ENCODE measurements at regions not wholly inside any gene's neighbourhood (a gene's known extent, or its start where the extent isn't known, plus 50 kb on each side); places are given as distances from the start of the nearest gene placed in this dataset.

DNA sequence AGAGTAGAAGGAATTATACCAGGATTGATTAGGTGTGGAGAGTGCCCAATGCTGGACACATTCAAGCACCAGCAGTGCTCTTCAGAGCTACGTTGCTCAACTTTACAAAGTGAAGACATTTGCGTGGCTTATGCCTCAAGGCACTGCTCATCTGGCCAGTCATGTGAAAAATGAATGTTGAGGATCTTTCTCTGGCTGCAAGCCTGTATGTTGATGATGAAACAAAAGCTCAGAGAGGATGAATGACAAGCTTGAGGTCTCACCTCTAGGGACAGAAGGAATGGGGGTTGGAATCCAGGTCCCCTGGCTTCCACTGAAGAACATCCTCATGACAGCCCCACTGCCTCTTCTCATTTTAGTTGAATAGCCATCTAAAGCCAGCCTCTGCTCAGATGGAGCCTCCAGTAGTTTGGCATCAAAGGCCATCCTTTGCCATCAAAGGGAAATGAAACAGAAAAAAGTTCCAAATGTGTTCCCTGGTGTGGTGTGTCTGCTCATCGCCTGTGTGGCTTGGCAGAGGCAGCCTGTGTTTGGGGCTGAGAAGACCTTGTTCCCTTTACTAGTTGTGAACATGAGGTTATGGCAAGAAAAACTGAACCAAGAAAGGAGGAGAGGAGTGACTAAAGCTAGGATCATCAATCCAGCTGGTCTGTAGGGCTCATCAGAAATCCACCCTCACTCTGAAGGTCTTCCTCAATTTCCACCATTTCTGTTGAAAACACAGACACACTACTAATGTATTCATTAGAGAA is 114.0 kb upstream of the KL start:
- TF ChIP-seq JUNB (IDR thresholded peaks at IDR 0.05) = no peak
- no peak for TF ChIP-seq BRCA1 (IDR thresholded peaks at IDR 0.05; ENCODE audit: low read depth, low read length)
- no peak for TF ChIP-seq TAF1 (IDR thresholded peaks at IDR 0.05; ENCODE audit: borderline replicate concordance, low read depth, low read length)
- TF ChIP-seq POLR2AphosphoS2 (IDR thresholded peaks at IDR 0.05; ENCODE audit: low read depth, low read length) = no peak
- no peak for TF ChIP-seq EGR1 (IDR thresholded peaks at IDR 0.05; ENCODE audit: borderline replicate concordance in 1 of 2, low read depth in 2 of 2, low read length in 2 of 2)
- TF ChIP-seq, protein P1, sequence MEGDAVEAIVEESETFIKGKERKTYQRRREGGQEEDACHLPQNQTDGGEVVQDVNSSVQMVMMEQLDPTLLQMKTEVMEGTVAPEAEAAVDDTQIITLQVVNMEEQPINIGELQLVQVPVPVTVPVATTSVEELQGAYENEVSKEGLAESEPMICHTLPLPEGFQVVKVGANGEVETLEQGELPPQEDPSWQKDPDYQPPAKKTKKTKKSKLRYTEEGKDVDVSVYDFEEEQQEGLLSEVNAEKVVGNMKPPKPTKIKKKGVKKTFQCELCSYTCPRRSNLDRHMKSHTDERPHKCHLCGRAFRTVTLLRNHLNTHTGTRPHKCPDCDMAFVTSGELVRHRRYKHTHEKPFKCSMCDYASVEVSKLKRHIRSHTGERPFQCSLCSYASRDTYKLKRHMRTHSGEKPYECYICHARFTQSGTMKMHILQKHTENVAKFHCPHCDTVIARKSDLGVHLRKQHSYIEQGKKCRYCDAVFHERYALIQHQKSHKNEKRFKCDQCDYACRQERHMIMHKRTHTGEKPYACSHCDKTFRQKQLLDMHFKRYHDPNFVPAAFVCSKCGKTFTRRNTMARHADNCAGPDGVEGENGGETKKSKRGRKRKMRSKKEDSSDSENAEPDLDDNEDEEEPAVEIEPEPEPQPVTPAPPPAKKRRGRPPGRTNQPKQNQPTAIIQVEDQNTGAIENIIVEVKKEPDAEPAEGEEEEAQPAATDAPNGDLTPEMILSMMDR (IDR thresholded peaks at IDR 0.05 in 2 of 3, conservative IDR thresholded peaks at IDR 0.05 in 1 of 3; ENCODE audit: control insufficient read depth in 2 of 3, extremely low read depth in 1 of 3, insufficient read depth in 1 of 3, low read depth in 3 of 3, low read length in 3 of 3) = no peak
- TF ChIP-seq, protein P2, sequence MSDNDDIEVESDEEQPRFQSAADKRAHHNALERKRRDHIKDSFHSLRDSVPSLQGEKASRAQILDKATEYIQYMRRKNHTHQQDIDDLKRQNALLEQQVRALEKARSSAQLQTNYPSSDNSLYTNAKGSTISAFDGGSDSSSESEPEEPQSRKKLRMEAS (IDR thresholded peaks at IDR 0.05; ENCODE audit: low read depth, low read length) = no peak
- no peak for TF ChIP-seq TCF7 (IDR thresholded peaks at IDR 0.05; ENCODE audit: borderline replicate concordance)
- TF ChIP-seq, protein P3, sequence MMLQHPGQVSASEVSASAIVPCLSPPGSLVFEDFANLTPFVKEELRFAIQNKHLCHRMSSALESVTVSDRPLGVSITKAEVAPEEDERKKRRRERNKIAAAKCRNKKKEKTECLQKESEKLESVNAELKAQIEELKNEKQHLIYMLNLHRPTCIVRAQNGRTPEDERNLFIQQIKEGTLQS (IDR thresholded peaks at IDR 0.05; ENCODE audit: borderline replicate concordance, extremely low read depth, low read depth, low read length) = no peak
- TF ChIP-seq ZNF274 (IDR thresholded peaks at IDR 0.05; ENCODE audit: insufficient read depth, insufficient read length) = no peak
- no peak for TF ChIP-seq E2F4 (IDR thresholded peaks at IDR 0.05; ENCODE audit: low read depth, low read length)
- no peak for TF ChIP-seq CREB1 (IDR thresholded peaks at IDR 0.05; ENCODE audit: low read depth)
- no peak for TF ChIP-seq RCOR1 (conservative IDR thresholded peaks at IDR 0.05; ENCODE audit: low read depth, low read length)
- no peak for TF ChIP-seq USF1 (IDR thresholded peaks at IDR 0.05; ENCODE audit: borderline replicate concordance, extremely low read length, insufficient read depth, low read depth, low read length)
